ENCODE measurements at regions not wholly inside any gene's neighbourhood (a gene's known extent, or its start where the extent isn't known, plus 50 kb on each side); places are given as distances from the start of the nearest gene placed in this dataset.
A peak's percentile ranks its signal among the peaks of the same experiment; 100 is the strongest.

DNA sequence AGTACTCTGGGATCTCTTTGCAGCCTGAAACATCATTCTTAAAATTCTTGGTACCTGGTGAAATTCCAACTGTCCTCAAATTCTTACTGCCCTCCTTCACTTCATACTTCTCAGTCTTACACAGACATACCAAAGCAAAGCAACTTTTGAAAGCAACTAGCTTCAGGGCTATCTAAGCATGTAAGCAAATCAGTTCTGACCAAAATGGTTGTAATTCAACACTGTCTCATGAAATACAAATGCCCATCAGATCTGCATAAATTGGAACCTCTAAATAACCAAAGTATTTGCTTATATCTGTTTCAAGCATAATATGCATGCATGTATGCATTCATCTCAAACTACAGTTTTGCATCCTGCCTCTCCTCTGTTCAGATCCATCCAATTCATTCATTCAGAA lies 308.1 kb upstream of the PPARGC1A start:
- TF ChIP-seq, protein P1, sequence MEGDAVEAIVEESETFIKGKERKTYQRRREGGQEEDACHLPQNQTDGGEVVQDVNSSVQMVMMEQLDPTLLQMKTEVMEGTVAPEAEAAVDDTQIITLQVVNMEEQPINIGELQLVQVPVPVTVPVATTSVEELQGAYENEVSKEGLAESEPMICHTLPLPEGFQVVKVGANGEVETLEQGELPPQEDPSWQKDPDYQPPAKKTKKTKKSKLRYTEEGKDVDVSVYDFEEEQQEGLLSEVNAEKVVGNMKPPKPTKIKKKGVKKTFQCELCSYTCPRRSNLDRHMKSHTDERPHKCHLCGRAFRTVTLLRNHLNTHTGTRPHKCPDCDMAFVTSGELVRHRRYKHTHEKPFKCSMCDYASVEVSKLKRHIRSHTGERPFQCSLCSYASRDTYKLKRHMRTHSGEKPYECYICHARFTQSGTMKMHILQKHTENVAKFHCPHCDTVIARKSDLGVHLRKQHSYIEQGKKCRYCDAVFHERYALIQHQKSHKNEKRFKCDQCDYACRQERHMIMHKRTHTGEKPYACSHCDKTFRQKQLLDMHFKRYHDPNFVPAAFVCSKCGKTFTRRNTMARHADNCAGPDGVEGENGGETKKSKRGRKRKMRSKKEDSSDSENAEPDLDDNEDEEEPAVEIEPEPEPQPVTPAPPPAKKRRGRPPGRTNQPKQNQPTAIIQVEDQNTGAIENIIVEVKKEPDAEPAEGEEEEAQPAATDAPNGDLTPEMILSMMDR (IDR thresholded peaks at IDR 0.05; ENCODE audit: control insufficient read depth, extremely low read depth, insufficient read depth) = no peak
- DNase-seq (ENCODE audit: low read depth) = no peak
- no peak overlapping the region for H3K4me3 ChIP-seq (ENCODE audit: low read depth, low read length)

DNA sequence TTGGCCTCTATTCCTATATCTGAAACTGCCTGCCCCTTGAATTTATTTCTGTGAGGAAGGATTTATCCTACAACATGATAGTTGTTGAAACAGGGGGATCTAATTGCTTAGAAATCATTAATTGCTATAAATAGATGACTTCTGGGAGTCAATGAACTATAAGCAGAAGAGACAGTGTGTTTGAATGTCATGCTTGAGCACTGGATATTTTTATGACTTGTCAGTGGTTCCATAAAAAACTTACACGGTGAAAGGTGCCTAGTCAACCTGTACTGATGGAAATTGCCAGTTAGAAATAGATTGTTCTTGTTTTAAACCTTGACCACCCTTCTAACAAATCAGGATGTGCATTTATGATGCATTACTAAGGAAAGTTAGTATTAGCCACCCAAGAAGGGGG lies 306.9 kb upstream of the PPARGC1A start:
- no peak for DNase-seq (ENCODE audit: low read depth)
- H3K4me3 ChIP-seq (ENCODE audit: low read depth, low read length) = no peak overlapping the region
- TF ChIP-seq, protein P1 (IDR thresholded peaks at IDR 0.05; ENCODE audit: control insufficient read depth, extremely low read depth, insufficient read depth) = no peak

DNA sequence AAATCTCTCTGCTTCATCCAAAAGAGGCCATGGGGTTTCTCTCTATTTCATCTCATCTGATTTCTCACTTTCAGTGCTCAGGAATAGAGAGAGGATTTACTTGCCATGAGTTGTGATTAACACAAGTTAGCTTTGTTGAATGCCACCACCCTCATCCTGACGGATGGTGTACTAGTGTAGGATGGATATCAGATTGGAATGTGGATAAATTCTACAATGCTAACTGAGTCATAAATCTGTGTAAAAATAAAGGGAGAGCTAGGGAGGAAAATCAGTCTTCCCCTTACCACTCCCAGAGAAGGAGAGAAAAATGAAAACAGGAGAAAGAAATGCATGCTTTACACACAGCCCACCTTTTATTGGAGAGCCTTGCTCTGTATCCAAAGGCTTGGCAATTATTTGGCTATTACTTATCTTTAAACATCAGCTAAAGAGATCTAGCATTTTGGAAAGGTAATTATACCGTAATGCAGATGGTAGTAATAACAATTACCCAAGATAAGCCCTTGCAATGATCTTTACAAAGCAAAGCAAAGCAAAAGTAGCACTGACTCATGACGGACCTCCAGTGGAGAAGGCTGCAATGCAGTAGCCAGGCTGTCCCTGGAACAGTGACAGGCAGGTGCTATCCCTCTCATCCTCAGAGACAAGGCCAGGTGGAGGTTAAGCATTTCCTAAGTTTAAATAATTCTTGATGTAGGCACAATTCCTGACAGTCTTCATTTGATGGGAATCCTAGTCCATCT lies 306.3 kb upstream of the PPARGC1A start:
- H3K4me3 ChIP-seq (ENCODE audit: low read depth, low read length) = no peak overlapping the region
- TF ChIP-seq, protein P1 (IDR thresholded peaks at IDR 0.05; ENCODE audit: control insufficient read depth, extremely low read depth, insufficient read depth) = peak; percentile 19; the same call in 1 of the 2 replicates
- DNase-seq (ENCODE audit: low read depth) = no peak

GRCh38 chr4:24192018-24192641 lies 302.3 kb upstream of the PPARGC1A start:
- DNase-seq (ENCODE audit: low read depth) = no peak
- TF ChIP-seq, protein P1 (IDR thresholded peaks at IDR 0.05; ENCODE audit: control insufficient read depth, extremely low read depth, insufficient read depth) = no peak
- no peak overlapping the region for H3K4me3 ChIP-seq (ENCODE audit: low read depth, low read length)

DNA sequence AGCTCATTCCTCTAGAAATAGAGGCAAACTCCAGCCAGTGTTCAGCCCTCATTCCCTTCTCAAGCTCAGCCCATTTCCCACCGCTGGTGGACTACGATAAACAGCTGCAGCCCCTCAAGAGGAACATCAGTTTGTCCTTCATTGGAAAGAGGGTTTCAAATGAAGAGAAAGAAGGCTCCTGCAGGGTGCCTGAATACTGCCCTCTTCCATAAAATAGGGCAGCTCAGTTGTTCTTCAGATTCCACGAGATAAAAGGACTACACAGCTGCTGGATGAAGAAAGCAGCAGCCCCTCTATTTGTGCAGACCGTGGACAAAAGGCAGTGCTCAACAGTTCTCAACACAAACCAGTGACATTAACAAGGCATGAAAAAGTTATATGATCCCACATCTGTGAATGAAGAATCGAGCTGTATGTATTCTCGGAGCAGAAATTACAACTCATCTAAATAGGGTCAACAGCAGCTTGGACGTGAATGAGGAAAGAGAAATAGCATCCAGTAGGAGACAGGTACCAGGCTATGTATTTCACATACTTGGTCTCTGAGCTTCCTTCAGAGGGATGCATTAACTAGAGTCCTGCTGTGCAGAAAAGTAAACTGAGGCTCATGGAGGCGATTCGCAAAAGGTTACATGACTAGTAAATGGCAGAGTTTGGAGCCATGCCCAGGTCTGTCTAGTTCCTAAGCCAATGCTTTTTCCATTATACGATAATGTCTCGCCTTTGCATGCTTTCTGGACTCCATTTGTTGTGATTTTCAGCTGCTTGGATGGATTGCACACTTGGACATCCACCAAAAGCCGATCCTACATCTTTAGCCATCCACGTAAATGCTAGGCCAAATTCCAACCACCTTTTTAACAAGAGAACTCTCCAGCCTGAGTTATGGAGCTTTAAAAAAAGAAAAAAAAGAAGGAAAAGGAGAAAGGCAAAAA lies 301.2 kb upstream of the PPARGC1A start:
- TF ChIP-seq, protein P1 (IDR thresholded peaks at IDR 0.05; ENCODE audit: control insufficient read depth, extremely low read depth, insufficient read depth) = no peak
- no peak for DNase-seq (ENCODE audit: low read depth)
- H3K4me3 ChIP-seq (ENCODE audit: low read depth, low read length) = no peak overlapping the region

GRCh38 chr4:24188459-24188858 lies 298.6 kb upstream of the PPARGC1A start:
- no peak overlapping the region for H3K4me3 ChIP-seq (ENCODE audit: low read depth, low read length)
- TF ChIP-seq, protein P1 (IDR thresholded peaks at IDR 0.05; ENCODE audit: control insufficient read depth, extremely low read depth, insufficient read depth) = no peak
- DNase-seq (ENCODE audit: low read depth) = no peak
